IMR-90 (cell line): ENCODE measurements at regions not wholly inside any gene's neighbourhood (a gene's known extent, or its start where the extent isn't known, plus 50 kb on each side); places are given as distances from the start of the nearest gene placed in this dataset.

ENCODE experiments used
- BHLHE40 ChIP-seq: fragments of 150-350 bp; IDR thresholded peaks from 2 replicates; pipeline ENCODE4 v1.6.1; 2016; ENCODE audit warnings: mild to moderate bottlenecking, low read depth, low read length
- CEBPB ChIP-seq: IDR thresholded peaks from 2 replicates; pipeline ENCODE4 v1.6.1; 2012; ENCODE audit warnings: low read depth, low read length, improper control_type of control experiment
- CHD1 ChIP-seq: IDR thresholded peaks from 2 replicates; pipeline ENCODE4 v1.6.1; 2012; ENCODE audit warnings: low read depth, low read length, improper control_type of control experiment
- CTCF ChIP-seq: conservative IDR thresholded peaks from 2 replicates; pipeline ENCODE4 v1.5.1; 2012; ENCODE audit warnings: mild to moderate bottlenecking, low read depth, low read length, improper control_type of control experiment
- ELK1 ChIP-seq: fragments of 150-350 bp; IDR thresholded peaks from 2 replicates; pipeline ENCODE4 v1.6.1; 2016; ENCODE audit warnings: low read depth, mild to moderate bottlenecking, low read length, moderate library complexity, borderline replicate concordance
- MAFK ChIP-seq: IDR thresholded peaks from 2 replicates; pipeline ENCODE4 v1.6.1; 2012; ENCODE audit warnings: low read depth, low read length, improper control_type of control experiment
- MAZ ChIP-seq: IDR thresholded peaks from 2 replicates; pipeline ENCODE4 v1.6.1; 2012; ENCODE audit warnings: low read depth, mild to moderate bottlenecking, low read length, improper control_type of control experiment, moderate library complexity, borderline replicate concordance
- MXI1 ChIP-seq: IDR thresholded peaks from 2 replicates; pipeline ENCODE4 v1.6.1; 2012; ENCODE audit warnings: low read depth, mild to moderate bottlenecking, low read length, moderate library complexity, borderline replicate concordance
- NFE2L2 ChIP-seq: fragments of 150-350 bp; IDR thresholded peaks from 2 replicates; pipeline ENCODE4 v1.6.1; 2016; ENCODE audit warnings: low read depth, mild to moderate bottlenecking, low read length
- POLR2A ChIP-seq: IDR thresholded peaks from 2 replicates; pipeline ENCODE4 v1.6.1; 2012; ENCODE audit warnings: mild to moderate bottlenecking, low read depth, low read length
- RAD21 ChIP-seq: IDR thresholded peaks from 2 replicates; pipeline ENCODE4 v1.6.1; 2012; ENCODE audit warnings: low read length, improper control_type of control experiment
- RCOR1 ChIP-seq: IDR thresholded peaks from 2 replicates; pipeline ENCODE4 v1.6.1; 2012; ENCODE audit warnings: mild to moderate bottlenecking, low read length, improper control_type of control experiment; ENCODE audit not compliant: insufficient replicate concordance
- SMC3 ChIP-seq: fragments of 150-350 bp; IDR thresholded peaks from 2 replicates; pipeline ENCODE4 v1.6.1; 2016; ENCODE audit warnings: low read depth, mild to moderate bottlenecking, antibody characterized with exemption, low read length, moderate library complexity
- USF2 ChIP-seq: fragments of 150-350 bp; IDR thresholded peaks from 2 replicates; pipeline ENCODE4 v1.6.1; 2017; ENCODE audit warnings: mild to moderate bottlenecking, antibody characterized with exemption, low read length, low read depth

GRCh38 chr4:126364311-126364911 lies 1049.7 kb downstream of the FAT4 start:
- TF ChIP-seq MAFK (no peak), CTCF (no peak), MXI1 (no peak), MAZ (no peak), RCOR1 (no peak), POLR2A (no peak), CHD1 (no peak), CEBPB (no peak), RAD21 (no peak), ELK1 (no peak), BHLHE40 (no peak), SMC3 (no peak), USF2 (no peak), NFE2L2 (no peak)
